GM18909 (cell line): ENCODE measurements at regions not wholly inside any gene's neighbourhood (a gene's known extent, or its start where the extent isn't known, plus 50 kb on each side); places are given as distances from the start of the nearest gene placed in this dataset.

Experiments used
- ATAC-seq: cut with Tn5 transposase; IDR thresholded peaks from one replicate; pipeline ENCODE4 v1.9.1; 2021; ENCODE audit warnings: mild to moderate bottlenecking; ENCODE audit not compliant: unreplicated experiment, poor library complexity

DNA sequence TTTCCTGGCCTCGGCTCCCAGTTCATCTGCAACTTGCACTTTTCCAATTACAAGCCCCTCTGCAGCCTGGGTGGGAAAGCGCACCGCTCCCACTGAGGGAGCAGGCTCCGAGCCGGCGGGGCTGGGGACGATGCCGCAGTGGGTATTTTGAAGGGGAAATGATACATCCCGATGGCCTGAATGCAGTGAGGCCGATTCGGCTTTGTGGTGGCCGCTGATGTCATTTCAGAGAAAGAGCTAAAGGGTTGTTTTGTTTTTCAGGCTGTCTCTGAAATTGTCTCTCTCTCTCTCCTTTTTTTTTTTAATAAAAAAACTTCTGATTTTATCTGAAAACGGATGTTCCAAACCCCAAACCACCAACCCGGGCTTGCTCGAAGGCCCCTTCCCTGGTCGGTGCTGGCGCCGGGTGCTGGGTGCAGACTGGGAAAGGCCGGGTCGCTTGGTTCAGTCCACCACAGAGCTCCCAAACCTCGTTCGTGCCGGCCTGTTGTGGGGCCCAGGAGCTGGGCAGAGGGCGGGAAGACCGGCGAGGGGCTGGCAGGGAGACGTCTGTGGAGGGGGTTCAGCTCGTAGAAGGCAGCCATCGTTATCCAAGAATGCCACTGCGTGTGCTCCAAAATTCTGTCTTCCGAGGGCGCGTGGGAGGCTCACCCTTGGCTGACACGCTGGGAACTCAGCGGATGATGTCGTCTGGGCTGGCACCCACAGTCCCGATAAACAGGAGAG, 102.8 kb downstream of the FOXL1 start:
- no peak for ATAC-seq

DNA sequence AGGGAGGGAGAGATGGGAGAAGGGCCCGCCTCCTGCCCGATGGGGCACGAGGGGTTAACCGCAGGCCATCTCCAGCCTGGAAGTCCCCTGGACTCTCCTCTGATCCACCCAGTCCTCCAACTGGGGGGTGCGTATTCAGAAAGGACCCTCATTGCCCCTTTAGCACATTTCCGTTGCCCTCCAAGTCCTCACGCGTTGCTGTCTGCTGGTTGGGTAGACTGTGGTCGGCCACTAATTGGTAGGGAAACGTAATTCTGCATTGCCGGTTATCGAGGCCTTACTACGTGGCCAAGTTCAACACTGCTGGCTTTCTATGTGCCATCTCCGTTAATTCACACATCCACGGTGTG, 103.4 kb downstream of the FOXL1 start:
- no peak for ATAC-seq

- no peak for ATAC-seq
These were observed 104.0 kb downstream of the FOXL1 start for GRCh38 chr16:86682219-86682904.

- ATAC-seq: no peak
These were observed 105.3 kb downstream of the FOXL1 start for GRCh38 chr16:86683441-86684194.

- ATAC-seq: no peak
These were observed 106.7 kb downstream of the FOXL1 start for GRCh38 chr16:86685076-86685475.

GRCh38 chr16:86690970-86691369, 112.6 kb downstream of the FOXL1 start:
- ATAC-seq: no peak

DNA sequence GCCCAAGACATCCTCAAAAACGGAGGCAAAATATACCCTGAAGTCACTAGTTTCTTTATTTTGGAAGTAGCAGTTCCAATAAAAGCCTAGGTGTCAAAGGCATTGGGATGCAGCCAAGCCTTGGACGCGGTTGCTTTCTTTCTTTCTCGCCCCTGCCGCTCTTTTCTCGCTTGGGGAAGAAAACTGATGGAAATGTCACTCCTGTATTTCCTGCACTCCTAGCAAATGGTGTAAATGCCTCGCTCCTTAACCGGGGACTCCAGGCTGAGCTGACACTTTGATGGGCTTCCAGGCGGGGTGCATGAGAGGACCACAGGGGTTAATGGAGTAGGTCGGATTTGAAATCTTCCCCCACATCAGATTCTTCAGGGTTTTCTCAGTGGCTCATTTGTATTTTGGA, 114.1 kb downstream of the FOXL1 start:
- no peak for ATAC-seq

DNA sequence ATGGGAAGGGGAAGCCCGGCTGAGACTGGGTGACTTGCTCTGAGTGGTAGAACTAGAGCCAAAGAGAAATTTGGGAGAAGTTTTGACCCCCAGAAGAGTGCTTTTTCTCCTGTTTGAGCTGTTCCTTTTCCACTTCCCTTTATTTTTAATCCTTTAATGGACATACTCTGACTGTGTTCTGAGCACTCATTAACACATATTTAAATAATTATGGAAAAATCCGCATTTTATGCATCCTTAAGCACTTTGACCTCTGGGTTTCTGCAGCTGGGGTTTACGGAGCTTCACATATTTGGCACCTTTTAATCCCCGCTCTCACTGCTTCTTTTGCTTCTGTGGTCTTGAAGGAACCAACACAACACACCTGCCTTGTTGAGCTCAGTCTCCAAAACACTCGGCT, 114.7 kb downstream of the FOXL1 start:
- no peak for ATAC-seq

DNA sequence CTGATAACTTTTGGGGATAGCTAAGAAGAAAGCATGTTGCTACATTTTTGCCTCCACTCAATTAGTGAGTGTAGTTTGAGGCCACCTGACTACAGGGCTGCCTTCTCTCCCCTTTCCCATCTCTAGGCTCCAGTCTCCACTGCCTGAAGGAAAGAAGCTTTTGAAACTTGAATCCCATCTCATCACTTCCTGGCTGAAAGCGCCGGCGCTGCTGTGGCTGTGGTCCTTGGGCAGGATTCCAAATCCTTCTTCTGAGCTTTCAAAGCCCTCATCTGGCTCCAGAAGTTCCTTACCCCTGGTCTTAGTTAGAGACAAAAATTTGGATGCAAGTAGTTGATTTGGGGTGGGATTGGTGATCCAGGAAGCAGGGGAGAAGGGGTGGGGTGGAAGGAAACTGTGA, 119.4 kb downstream of the FOXL1 start:
- ATAC-seq: no peak

- no peak for ATAC-seq
These were observed 121.9 kb downstream of the FOXL1 start for GRCh38 chr16:86700046-86700945.

DNA sequence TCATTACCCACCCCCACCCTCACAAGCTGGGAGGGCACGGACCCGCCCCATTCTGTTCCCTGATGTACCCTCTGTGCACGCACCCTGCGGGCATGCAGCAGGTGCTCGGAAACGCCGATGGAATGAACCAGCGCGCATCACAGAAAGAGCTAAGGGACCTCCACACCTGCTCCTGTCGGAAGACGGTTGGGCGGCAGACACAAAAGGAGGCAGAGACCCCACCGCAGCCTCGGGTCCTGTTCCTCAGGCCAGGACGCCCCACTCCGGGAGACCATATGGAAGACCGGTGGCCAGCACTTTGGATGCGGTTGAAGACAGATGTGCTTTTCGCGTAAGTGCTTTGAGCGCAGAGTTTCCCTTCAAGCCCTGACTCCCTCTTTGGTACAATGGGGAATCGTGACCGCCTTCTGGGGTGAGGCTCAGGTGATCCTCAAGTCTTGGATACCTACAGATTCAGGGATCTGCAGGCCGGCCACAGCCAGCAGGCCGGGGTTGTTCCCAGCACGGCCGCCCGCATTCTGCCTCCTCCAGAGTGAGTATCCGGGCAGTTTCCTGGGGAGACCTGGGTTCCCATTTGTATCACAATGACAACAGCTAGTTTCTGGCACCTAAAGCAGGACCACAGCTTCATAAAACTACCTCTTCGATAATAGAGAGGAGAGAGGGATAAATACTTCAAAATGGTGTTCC, 123.1 kb downstream of the FOXL1 start:
- no peak for ATAC-seq

- no peak for ATAC-seq
These were observed 124.7 kb downstream of the FOXL1 start for GRCh38 chr16:86702824-86703588.

GRCh38 chr16:86704516-86704915, 126.2 kb downstream of the FOXL1 start:
- no peak for ATAC-seq

DNA sequence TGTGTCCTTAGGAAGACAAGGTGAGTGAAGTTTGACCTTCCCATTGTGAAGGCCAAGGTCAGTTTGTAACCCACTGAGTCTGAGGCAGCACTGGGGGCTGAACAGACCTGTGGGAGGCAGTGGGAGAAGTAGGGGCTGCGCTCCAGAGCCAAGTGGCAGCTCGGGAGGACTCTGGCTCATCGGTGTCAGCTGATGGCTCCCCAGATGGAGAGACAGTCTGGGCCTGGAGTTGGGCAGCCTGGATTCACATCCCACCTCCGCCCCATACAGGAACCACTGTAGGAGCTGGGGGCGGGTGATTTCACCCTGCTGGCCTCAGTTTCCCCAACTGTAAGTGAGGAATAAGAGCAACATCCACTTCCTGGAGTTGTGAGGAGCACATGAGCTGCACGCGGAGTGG, 128.4 kb downstream of the FOXL1 start:
- ATAC-seq: no peak

- no peak for ATAC-seq
These were observed 128.8 kb downstream of the FOXL1 start for GRCh38 chr16:86707171-86707570.

DNA sequence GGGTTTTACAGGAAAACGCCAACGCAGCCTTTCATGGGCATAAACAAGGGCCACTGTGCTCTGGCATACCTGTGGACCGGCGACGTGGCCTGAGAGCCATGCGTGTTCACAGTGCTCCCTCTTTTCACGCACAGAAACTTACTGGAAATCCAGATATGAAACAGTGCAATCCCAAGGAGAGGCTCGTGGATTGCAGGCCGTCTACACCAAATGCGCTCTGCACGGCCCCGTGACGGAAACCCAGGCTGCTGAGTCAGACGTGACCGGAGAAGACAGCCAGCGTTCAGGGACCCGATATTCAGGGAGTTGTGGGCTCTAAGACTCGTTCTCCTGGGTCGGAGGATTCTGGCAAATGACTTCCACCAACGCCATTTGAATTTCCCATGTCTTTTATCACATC, 129.2 kb downstream of the FOXL1 start:
- no peak for ATAC-seq

- no peak for ATAC-seq
These were observed 130.1 kb downstream of the FOXL1 start for GRCh38 chr16:86708431-86708830.

DNA sequence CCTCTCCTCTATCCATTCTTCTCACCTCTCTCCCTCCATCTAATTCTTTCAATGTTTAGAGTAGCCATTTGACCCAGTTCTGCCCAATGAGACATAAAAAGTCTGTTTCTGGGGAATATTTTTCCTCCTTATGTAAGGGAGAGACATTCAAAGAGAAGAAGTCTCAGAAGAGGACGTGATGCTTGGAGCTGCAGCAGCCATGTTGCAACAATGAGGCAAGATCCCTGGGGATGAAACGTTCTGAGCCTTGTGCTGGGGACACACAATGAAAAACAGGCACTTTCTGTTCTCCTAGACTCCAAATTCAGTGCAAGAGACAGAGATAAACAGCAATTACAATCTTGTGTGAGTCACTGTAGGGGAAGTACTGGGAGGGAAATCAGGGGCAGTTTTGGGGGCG, 130.8 kb downstream of the FOXL1 start:
- ATAC-seq: no peak

GRCh38 chr16:86709902-86710601, 131.7 kb downstream of the FOXL1 start:
- no peak for ATAC-seq
